H1 (cell line): ENCODE measurements at regions not wholly inside any gene's neighbourhood (a gene's known extent, or its start where the extent isn't known, plus 50 kb on each side); places are given as distances from the start of the nearest gene placed in this dataset.

Experiments used
- CTCF ChIA-PET: fragments of 300-600 bp; sonication (Branson Sonifier 250); formaldehyde crosslinking; loops from one replicate; lab custom pipeline; 2021; ENCODE audit not compliant: partially characterized antibody; lab: Charles Lee
- POLR2A ChIA-PET: fragments of 300-600 bp; sonication (Branson Sonifier 250); formaldehyde crosslinking; loops from one replicate; lab custom pipeline; 2021; ENCODE audit warnings: inconsistent platforms; ENCODE audit not compliant: partially characterized antibody; lab: Charles Lee
- DNase-seq, 2 experiments: peaks; one replicate each; pipeline versions ENCODE4 v3.0.0 to v3.0.0-alpha.2; 2010 to 2022; ENCODE audit warnings: low spot score in 2 of 2, low read depth in 1 of 2, mixed read lengths in 1 of 2
- FAIRE-seq: peaks from 2 replicates; lab custom pipeline; 2011; peaks lifted over from hg19 to GRCh38; lab: Jason Lieb, UNC
- H2AFZ ChIP-seq: 2 replicates; pipeline ENCODE4 v1.8.1; 2012; ENCODE audit warnings: low read length, inconsistent platforms
- H2AK5ac ChIP-seq: 2 replicates; pipeline ENCODE4 v1.6.1; 2013; ENCODE audit warnings: low read depth, low read length
- H2BK120ac ChIP-seq: replicated peaks from 2 replicates; pipeline ENCODE3; 2013; ENCODE audit warnings: low read depth, low read length, inconsistent platforms
- H2BK12ac ChIP-seq: 2 replicates; pipeline ENCODE4 v1.6.1; 2013; ENCODE audit warnings: low read depth, low read length
- H2BK15ac ChIP-seq: 2 replicates; pipeline ENCODE4 v1.6.1; 2013; ENCODE audit warnings: low read length
- H2BK20ac ChIP-seq: 2 replicates; pipeline ENCODE4 v1.6.1; 2013; ENCODE audit warnings: low read length
- H2BK5ac ChIP-seq: 2 replicates; pipeline ENCODE4 v1.6.1; 2013; ENCODE audit warnings: low read depth, low read length
- H3K14ac ChIP-seq: 2 replicates; pipeline ENCODE4 v1.6.1; 2013; ENCODE audit warnings: inconsistent platforms; ENCODE audit not compliant: insufficient read length
- H3K18ac ChIP-seq: 2 replicates; pipeline ENCODE4 v1.6.1; 2013; ENCODE audit warnings: low read length; ENCODE audit errors: extremely low read depth
- H3K23ac ChIP-seq: 2 replicates; pipeline ENCODE4 v1.6.1; 2013; ENCODE audit warnings: inconsistent platforms; ENCODE audit not compliant: insufficient read length
- H3K23me2 ChIP-seq: 2 replicates; pipeline ENCODE4 v1.6.1; 2013; ENCODE audit warnings: low read depth, low read length
- H3K27ac ChIP-seq: 2 replicates; pipeline ENCODE4 v1.6.1; 2011; ENCODE audit warnings: low read depth, low read length, inconsistent platforms
- H3K27me3 ChIP-seq, 4 experiments: replicated peaks in 1 of 4; 1 replicate in 1 of 4; 2 replicates in 3 of 4; pipeline versions ENCODE4 v1.6.1 to v1.8.1; 2011 to 2013; ENCODE audit warnings: low read length in 3 of 4, mild to moderate bottlenecking in 3 of 4, inconsistent platforms in 2 of 4, mixed read lengths in 2 of 4, moderate library complexity in 1 of 4; ENCODE audit not compliant: control insufficient read depth in 3 of 4, insufficient read depth in 3 of 4; ENCODE audit errors: extremely low read depth in 1 of 4
- H3K36me3 ChIP-seq, 4 experiments: 2 replicates each; pipeline versions ENCODE4 v1.6.1 to v1.8.1; 2011 to 2013; ENCODE audit warnings: mild to moderate bottlenecking in 4 of 4, low read length in 3 of 4, moderate library complexity in 2 of 4, control low read depth in 1 of 4, inconsistent platforms in 1 of 4; ENCODE audit not compliant: insufficient read depth in 4 of 4, control insufficient read depth in 2 of 4
- H3K4ac ChIP-seq: replicated peaks from 2 replicates; pipeline ENCODE3; 2013; ENCODE audit warnings: low read length, low read depth, mixed read lengths, inconsistent platforms; ENCODE audit not compliant: insufficient read length
- H3K4me1 ChIP-seq, 4 experiments: replicated peaks in 1 of 4; 1 replicate in 1 of 4; 2 replicates in 3 of 4; pipeline versions ENCODE4 v1.6.1 to v1.8.1; 2011 to 2013; ENCODE audit warnings: low read length in 3 of 4, inconsistent platforms in 2 of 4, mixed read lengths in 1 of 4; ENCODE audit not compliant: insufficient read depth in 4 of 4, control insufficient read depth in 3 of 4
- H3K4me2 ChIP-seq, 2 experiments: 2 replicates each; pipeline versions ENCODE4 v1.6.1 to v1.8.1; 2011 to 2013; ENCODE audit warnings: low read depth in 2 of 2, low read length in 2 of 2, control low read depth in 1 of 2, inconsistent platforms in 1 of 2, mild to moderate bottlenecking in 1 of 2; ENCODE audit not compliant: insufficient read depth in 1 of 2
- H3K4me3 ChIP-seq, 4 experiments: fragments of 200-600, 300-600 bp in 1 of 4; sonication (generic), shearing (Covaris generic), sonication (Bioruptor Twin) in 1 of 4; 2 replicates each; pipeline versions ENCODE4 v1.5.1 to v1.8.1; 2011 to 2016; ENCODE audit warnings: low read length in 4 of 4, low read depth in 3 of 4, control low read depth in 2 of 4, inconsistent platforms in 2 of 4, mild to moderate bottlenecking in 2 of 4, mixed read lengths in 1 of 4, moderate library complexity in 1 of 4; ENCODE audit not compliant: insufficient read depth in 2 of 4; ENCODE audit errors: extremely low read depth in 1 of 4
- H3K56ac ChIP-seq: replicated peaks from 2 replicates; pipeline ENCODE3; 2013; ENCODE audit warnings: low read depth, mild to moderate bottlenecking, mixed read lengths, low read length, inconsistent platforms; ENCODE audit not compliant: insufficient read length
- H3K79me1 ChIP-seq: 2 replicates; pipeline ENCODE4 v1.6.1; 2013; ENCODE audit warnings: low read depth, low read length, control low read depth
- H3K79me2 ChIP-seq, 2 experiments: 2 replicates each; pipeline versions ENCODE4 v1.6.1 to v1.8.1; 2012 to 2013; ENCODE audit warnings: low read length in 2 of 2, mild to moderate bottlenecking in 2 of 2, inconsistent platforms in 1 of 2; ENCODE audit not compliant: insufficient read depth in 2 of 2, control insufficient read depth in 1 of 2
- H3K9ac ChIP-seq, 4 experiments: replicated peaks in 1 of 4; 1 replicate in 1 of 4; 2 replicates in 3 of 4; pipeline versions ENCODE4 v1.6.1 to v1.8.1; 2011 to 2013; ENCODE audit warnings: low read depth in 3 of 4, low read length in 3 of 4, control low read depth in 2 of 4, mild to moderate bottlenecking in 2 of 4, moderate library complexity in 2 of 4, inconsistent platforms in 1 of 4; ENCODE audit errors: extremely low read depth in 1 of 4
- H3K9me3 ChIP-seq, 2 experiments: 2 replicates each; pipeline versions ENCODE4 v1.6.1 to v1.8.1; 2012 to 2013; ENCODE audit warnings: mild to moderate bottlenecking in 2 of 2, moderate library complexity in 2 of 2, control low read depth in 1 of 2, inconsistent platforms in 1 of 2, low read depth in 1 of 2, low read length in 1 of 2, mixed read lengths in 1 of 2; ENCODE audit not compliant: insufficient read depth in 2 of 2
- H4K20me1 ChIP-seq, 2 experiments: replicated peaks in 1 of 2; 2 replicates each; pipeline versions ENCODE3 to v1.8.1; 2011 to 2013; ENCODE audit warnings: inconsistent platforms in 2 of 2, low read length in 2 of 2, mild to moderate bottlenecking in 1 of 2; ENCODE audit not compliant: insufficient read depth in 2 of 2, control insufficient read depth in 1 of 2
- H4K5ac ChIP-seq: 2 replicates; pipeline ENCODE4 v1.6.1; 2013; ENCODE audit warnings: low read length, low read depth, mixed read lengths, inconsistent platforms; ENCODE audit not compliant: insufficient read length
- H4K8ac ChIP-seq: 2 replicates; pipeline ENCODE4 v1.8.0; 2013; ENCODE audit warnings: mild to moderate bottlenecking, moderate library complexity, low read length, inconsistent platforms; ENCODE audit not compliant: insufficient read depth; ENCODE audit errors: extremely low read depth
- H4K91ac ChIP-seq: replicated peaks from 2 replicates; pipeline ENCODE3; 2013; ENCODE audit warnings: low read length, mixed read lengths, inconsistent platforms; ENCODE audit not compliant: insufficient read length
- BCL11A ChIP-seq, 2 experiments: IDR thresholded peaks; one replicate each; pipeline ENCODE4 v1.6.1; 2011; ENCODE audit warnings: low read depth in 2 of 2, low read length in 2 of 2, mild to moderate bottlenecking in 2 of 2
- CBX5 ChIP-seq: fragments of 300-800, 300-1000 bp; sonication (generic); IDR thresholded peaks from 2 replicates; pipeline ENCODE4 v1.7.1; 2016; ENCODE audit warnings: antibody characterized with exemption, low read length, low read depth
- CHD2 ChIP-seq: IDR thresholded peaks from 2 replicates; pipeline ENCODE4 v1.6.1; 2012; ENCODE audit warnings: low read length, improper control_type of control experiment
- CTBP2 ChIP-seq: IDR thresholded peaks from 2 replicates; pipeline ENCODE4 v1.7.0; 2011; ENCODE audit warnings: borderline replicate concordance, mild to moderate bottlenecking, moderate library complexity, mixed read lengths, low read length; ENCODE audit not compliant: insufficient read depth, insufficient read length
- E2F6 ChIP-seq: IDR thresholded peaks from 2 replicates; pipeline ENCODE4 v1.6.1; 2012; ENCODE audit warnings: inconsistent platforms
- KDM1A ChIP-seq: fragments of 200-600, 300-600 bp; sonication (generic); IDR thresholded peaks from 2 replicates; pipeline ENCODE4 v1.7.1; 2016; ENCODE audit warnings: mild to moderate bottlenecking, low read length, borderline replicate concordance
- SIN3A ChIP-seq, 2 experiments: IDR thresholded peaks in 1 of 2; conservative IDR thresholded peaks in 1 of 2; 2 replicates each; pipeline ENCODE4 v1.6.1; 2011 to 2012; ENCODE audit warnings: low read length in 2 of 2, improper control_type of control experiment in 1 of 2, low read depth in 1 of 2, mild to moderate bottlenecking in 1 of 2
- SUZ12 ChIP-seq: fragments of 200-600 bp; sonication (generic); IDR thresholded peaks from 2 replicates; pipeline ENCODE4 v1.6.1; 2012; ENCODE audit warnings: mild to moderate bottlenecking, inconsistent platforms, low read length, moderate library complexity, mixed read lengths
- TAF1 ChIP-seq: IDR thresholded peaks from 2 replicates; pipeline ENCODE4 v1.6.1; 2011; ENCODE audit warnings: mild to moderate bottlenecking, low read depth, low read length
- WGBS, 2 experiments: shearing (Covaris generic) in 1 of 2; methylation state at CpG; one replicate each; pipeline versions ENCODE4 v1.1.6 to v1.1.7; 2013 to 2015; ENCODE audit warnings: low lambda C conversion rate in 2 of 2, mixed read lengths in 2 of 2, inconsistent platforms in 1 of 2, low coverage in 1 of 2, missing lambda C conversion rate in 1 of 2; ENCODE audit not compliant: insufficient replicate concordance in 2 of 2, insufficient coverage in 1 of 2, insufficient read length in 1 of 2; ENCODE audit errors: extremely low coverage in 1 of 2, missing lambda C conversion rate in 1 of 2; 5-methylcytosine and 5-hydroxymethylcytosine counted together

GRCh38 chr2:10514273-10514672 lies 66.1 kb upstream of the ODC1 start:
- DNase-seq: no peak
- Histone ChIP-seq H4K5ac (no peak overlapping the region), H3K27ac (no peak overlapping the region), H2BK120ac (no peak overlapping the region), H2BK12ac (no peak overlapping the region), H4K8ac (no peak overlapping the region), H3K4ac (no peak overlapping the region), H3K79me1 (no peaks in the 10 kb centered on the region), H3K56ac (no peak overlapping the region), H3K4me1 (peaks cover 0 to 2% (median 0%) of the 10 kb centered on the region in 4 experiments; a peak in 1 of 7 replicates), H2BK20ac (no peak overlapping the region), H2BK5ac (no peak overlapping the region), H3K36me3 (no peaks in the 10 kb centered on the region), H3K4me2 (no peak overlapping the region), H3K23me2 (peaks cover 8% of the 10 kb centered on the region; the same call in 1 of the 2 replicates), H3K9me3 (peaks cover 4 to 7% of the 10 kb centered on the region in 2 experiments; a peak in 2 of 4 replicates), H3K4me3 (no peak overlapping the region), H3K18ac (no peak overlapping the region), H4K20me1 (peaks cover 0 to 7% of the 10 kb centered on the region in 2 experiments)
- 84% methylated on average over 4 of the region's 4 CpGs; no CpG with 5 or more reads in 1 of the 2 experiments for WGBS, 2 experiments
- ChIA-PET POLR2A (no interaction called here), CTCF (interaction anchor here (0.8 kb wide), 1 partner anchor 87 kb away, joined by 3 read pairs; no protein-coding TSS in a partner anchor)
- TF ChIP-seq CBX5 (no peak), KDM1A (no peak), TAF1 (no peak), SIN3A (conservative IDR thresholded peaks at IDR 0.05 in 1 of 2, IDR thresholded peaks at IDR 0.05 in 1 of 2; ENCODE audit: low read depth in 1 of 2, low read length in 2 of 2) (no peak), CHD2 (no peak), E2F6 (no peak), CTBP2 (no peak), BCL11A (IDR thresholded peaks at IDR 0.05; ENCODE audit: low read depth in 2 of 2, low read length in 2 of 2) (no peak), SUZ12 (no peak)
- TF ChIP-seq, all 59 proteins: peak for 0
- no peak for FAIRE-seq
- Histone ChIP-seq H2BK15ac (no peak overlapping the region), H4K91ac (no peak overlapping the region), H3K23ac (no peak overlapping the region), H2AFZ (0 out of 2 replicates have a peak overlapping the region, but pooled peaks have one; percentile 29), H3K9ac (no peak overlapping the region), H3K79me2 (no peaks in the 10 kb centered on the region), H2AK5ac (no peak overlapping the region), H3K27me3 (no peaks in the 10 kb centered on the region; a peak in 1 of 7 replicates), H3K14ac (no peak overlapping the region)
